ENCODE measurements at regions not wholly inside any gene's neighbourhood (a gene's known extent, or its start where the extent isn't known, plus 50 kb on each side); places are given as distances from the start of the nearest gene placed in this dataset.

DNA sequence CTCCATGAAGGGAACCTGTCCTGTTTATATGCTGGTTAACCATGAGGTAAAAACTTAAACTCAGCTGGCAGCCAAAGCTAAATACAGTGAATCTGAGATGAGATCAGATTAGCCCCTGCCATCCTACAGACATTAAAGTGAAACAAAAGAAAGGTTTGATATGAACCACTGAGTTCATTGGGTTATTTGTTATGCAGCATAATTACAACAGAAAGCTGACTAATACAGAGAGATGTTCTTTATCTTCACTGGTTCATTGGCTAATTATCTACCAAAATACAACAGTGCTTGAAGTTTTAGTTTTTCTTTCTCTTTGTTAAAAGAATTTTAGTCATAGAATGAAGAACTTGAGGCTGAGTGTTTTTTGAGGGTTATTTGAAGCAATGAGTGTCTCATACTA is 307.6 kb upstream of the FERMT1 start:
- TF ChIP-seq, protein P1, sequence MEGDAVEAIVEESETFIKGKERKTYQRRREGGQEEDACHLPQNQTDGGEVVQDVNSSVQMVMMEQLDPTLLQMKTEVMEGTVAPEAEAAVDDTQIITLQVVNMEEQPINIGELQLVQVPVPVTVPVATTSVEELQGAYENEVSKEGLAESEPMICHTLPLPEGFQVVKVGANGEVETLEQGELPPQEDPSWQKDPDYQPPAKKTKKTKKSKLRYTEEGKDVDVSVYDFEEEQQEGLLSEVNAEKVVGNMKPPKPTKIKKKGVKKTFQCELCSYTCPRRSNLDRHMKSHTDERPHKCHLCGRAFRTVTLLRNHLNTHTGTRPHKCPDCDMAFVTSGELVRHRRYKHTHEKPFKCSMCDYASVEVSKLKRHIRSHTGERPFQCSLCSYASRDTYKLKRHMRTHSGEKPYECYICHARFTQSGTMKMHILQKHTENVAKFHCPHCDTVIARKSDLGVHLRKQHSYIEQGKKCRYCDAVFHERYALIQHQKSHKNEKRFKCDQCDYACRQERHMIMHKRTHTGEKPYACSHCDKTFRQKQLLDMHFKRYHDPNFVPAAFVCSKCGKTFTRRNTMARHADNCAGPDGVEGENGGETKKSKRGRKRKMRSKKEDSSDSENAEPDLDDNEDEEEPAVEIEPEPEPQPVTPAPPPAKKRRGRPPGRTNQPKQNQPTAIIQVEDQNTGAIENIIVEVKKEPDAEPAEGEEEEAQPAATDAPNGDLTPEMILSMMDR (optimal IDR thresholded peaks at IDR 0.05 in 1 of 3, IDR thresholded peaks at IDR 0.05 in 1 of 3, conservative IDR thresholded peaks at IDR 0.05 in 1 of 3; ENCODE audit: extremely low read depth in 1 of 3, insufficient read depth in 2 of 3, low read length in 3 of 3), result no peak
- no peak for TF ChIP-seq EZH2 (IDR thresholded peaks at IDR 0.05; ENCODE audit: low read length)

Data from keratinocyte (primary cell).